ENCODE measurements at regions not wholly inside any gene's neighbourhood (a gene's known extent, or its start where the extent isn't known, plus 50 kb on each side); places are given as distances from the start of the nearest gene placed in this dataset.

DNA sequence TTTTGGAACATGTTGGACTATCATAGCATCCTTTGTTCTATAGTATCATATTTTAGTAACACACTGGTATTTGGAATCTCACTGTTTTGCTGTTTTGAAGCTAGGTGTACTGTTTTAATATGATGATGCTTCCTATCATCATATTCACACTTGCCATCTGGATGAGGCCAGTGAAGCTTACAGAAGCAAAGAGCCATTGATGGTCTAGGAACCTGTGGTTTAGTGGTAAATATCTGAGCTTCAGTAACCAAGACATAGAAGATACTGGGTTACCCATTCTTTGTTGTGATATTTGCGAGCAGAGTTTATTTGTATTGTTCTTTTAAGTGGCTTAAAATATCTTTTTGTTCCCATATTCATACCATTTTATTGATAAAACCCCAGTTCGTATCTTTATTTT is 304.1 kb downstream of the SATB1 start:
- WGBS, 2 donors: 90 to 91% methylated on average over 2 of the region's 2 CpGs
- Histone ChIP-seq H3K9me3 (ENCODE audit: control insufficient read depth in 2 of 2, insufficient read depth in 1 of 2, low read depth in 1 of 2, low read length in 1 of 2) (peaks cover 0 to 2% of the 10 kb centered on the region in 2 donors), H3K27ac (ENCODE audit: low read depth in 2 of 2, low read length in 1 of 2) (no peak overlapping the region), H3K27me3 (ENCODE audit: control insufficient read depth in 1 of 2, insufficient read depth in 2 of 2, low read length in 2 of 2) (no peaks in the 10 kb centered on the region), H3K36me3 (ENCODE audit: control insufficient read depth in 2 of 2, insufficient read depth in 2 of 2, low read length in 1 of 2) (no peaks in the 10 kb centered on the region), H3K4me3 (ENCODE audit: low read depth in 1 of 2, low read length in 2 of 2) (no peak overlapping the region), H3K4me1 (ENCODE audit: control insufficient read depth in 2 of 2, insufficient read depth in 2 of 2, low read length in 1 of 2) (no peaks in the 10 kb centered on the region)

DNA sequence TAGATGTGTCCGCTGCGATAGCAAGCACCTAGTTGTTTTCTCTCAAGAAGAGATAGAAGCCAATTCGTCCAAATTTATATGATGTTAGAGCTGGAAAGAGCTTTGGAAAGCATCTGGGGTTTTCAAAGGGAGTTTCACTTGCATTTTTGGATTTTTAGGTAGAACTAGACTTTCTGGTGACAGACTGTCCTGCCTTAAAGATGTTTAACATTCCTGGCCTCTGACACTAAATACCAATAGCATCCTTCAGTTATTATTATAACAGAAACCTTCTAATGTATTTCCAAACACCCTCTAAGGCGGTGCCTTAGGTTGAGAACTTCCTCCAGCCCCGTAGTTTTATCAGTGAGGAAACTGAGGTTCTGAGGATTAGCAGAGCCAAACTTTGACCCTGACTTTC is 305.3 kb downstream of the SATB1 start:
- H3K4me1 ChIP-seq (ENCODE audit: control insufficient read depth in 2 of 2, insufficient read depth in 2 of 2, low read length in 1 of 2): no peaks in the 10 kb centered on the region
- 81 to 83% methylated on average over 5 of the region's 5 CpGs for whole genome bisulfite sequencing, 2 donors
- H3K27ac ChIP-seq (ENCODE audit: low read depth in 2 of 2, low read length in 1 of 2): no peak overlapping the region
- peaks cover 0 to 2% of the 10 kb centered on the region in 2 donors for H3K9me3 ChIP-seq (ENCODE audit: control insufficient read depth in 2 of 2, insufficient read depth in 1 of 2, low read depth in 1 of 2, low read length in 1 of 2)
- H3K36me3 ChIP-seq (ENCODE audit: control insufficient read depth in 2 of 2, insufficient read depth in 2 of 2, low read length in 1 of 2): no peaks in the 10 kb centered on the region
- H3K27me3 ChIP-seq (ENCODE audit: control insufficient read depth in 1 of 2, insufficient read depth in 2 of 2, low read length in 2 of 2): no peaks in the 10 kb centered on the region
- H3K4me3 ChIP-seq (ENCODE audit: low read depth in 1 of 2, low read length in 2 of 2): no peak overlapping the region

DNA sequence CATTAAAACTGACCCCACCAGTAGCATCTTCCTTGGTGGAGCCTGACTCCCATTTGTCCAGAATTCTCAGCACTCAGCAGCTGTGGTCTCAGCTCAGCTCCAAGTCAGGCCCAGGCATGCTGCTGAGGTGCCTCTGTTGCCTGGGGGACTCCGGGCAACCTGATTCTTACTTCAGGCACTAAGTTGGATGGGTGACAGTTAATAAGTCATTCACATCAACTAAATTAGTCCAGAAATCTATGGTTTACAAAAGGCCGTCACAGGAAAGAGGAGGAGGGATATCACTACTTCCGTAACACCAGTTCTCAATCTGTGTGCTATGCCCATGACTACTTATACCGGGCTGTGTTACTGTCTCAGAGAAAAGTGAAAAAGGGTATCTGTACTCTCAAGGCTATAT is 310.2 kb downstream of the SATB1 start:
- Histone ChIP-seq H3K36me3 (ENCODE audit: control insufficient read depth in 2 of 2, insufficient read depth in 2 of 2, low read length in 1 of 2) (no peaks in the 10 kb centered on the region), H3K27ac (ENCODE audit: low read depth in 2 of 2, low read length in 1 of 2) (no peak overlapping the region), H3K9me3 (ENCODE audit: control insufficient read depth in 2 of 2, insufficient read depth in 1 of 2, low read depth in 1 of 2, low read length in 1 of 2) (no peaks in the 10 kb centered on the region), H3K27me3 (ENCODE audit: control insufficient read depth in 1 of 2, insufficient read depth in 2 of 2, low read length in 2 of 2) (no peaks in the 10 kb centered on the region), H3K4me3 (ENCODE audit: low read depth in 1 of 2, low read length in 2 of 2) (no peak overlapping the region), H3K4me1 (ENCODE audit: control insufficient read depth in 2 of 2, insufficient read depth in 2 of 2, low read length in 1 of 2) (no peaks in the 10 kb centered on the region)
- WGBS, 2 donors: 56 to 69% methylated on average over 4 of the region's 4 CpGs

DNA sequence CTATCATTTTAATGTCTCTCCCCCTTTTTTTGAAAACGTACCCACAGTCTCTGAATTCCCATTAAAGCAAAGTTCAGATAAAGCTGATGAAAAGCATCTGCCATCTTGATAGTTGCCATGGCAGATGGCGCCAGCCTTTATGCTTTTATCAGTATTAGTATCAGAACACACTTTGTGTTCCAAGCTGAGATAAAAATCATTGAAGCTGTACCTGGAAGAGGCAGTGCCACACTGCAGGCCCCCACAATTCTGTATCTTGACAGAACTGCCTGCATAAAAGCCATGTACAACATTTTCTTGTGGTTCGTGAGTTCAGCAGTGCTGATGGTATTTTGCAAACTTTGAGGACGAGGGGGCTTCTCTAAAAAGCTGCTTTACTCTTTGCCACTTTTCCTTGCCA is 311.7 kb downstream of the SATB1 start:
- Histone ChIP-seq H3K4me1 (ENCODE audit: control insufficient read depth in 2 of 2, insufficient read depth in 2 of 2, low read length in 1 of 2) (no peaks in the 10 kb centered on the region), H3K27me3 (ENCODE audit: control insufficient read depth in 1 of 2, insufficient read depth in 2 of 2, low read length in 2 of 2) (no peaks in the 10 kb centered on the region), H3K4me3 (ENCODE audit: low read depth in 1 of 2, low read length in 2 of 2) (no peak overlapping the region), H3K9me3 (ENCODE audit: control insufficient read depth in 2 of 2, insufficient read depth in 1 of 2, low read depth in 1 of 2, low read length in 1 of 2) (no peaks in the 10 kb centered on the region), H3K36me3 (ENCODE audit: control insufficient read depth in 2 of 2, insufficient read depth in 2 of 2, low read length in 1 of 2) (no peaks in the 10 kb centered on the region), H3K27ac (ENCODE audit: low read depth in 2 of 2, low read length in 1 of 2) (no peak overlapping the region)
- WGBS, 2 donors: 75 to 76% methylated on average over 4 of the region's 4 CpGs

DNA sequence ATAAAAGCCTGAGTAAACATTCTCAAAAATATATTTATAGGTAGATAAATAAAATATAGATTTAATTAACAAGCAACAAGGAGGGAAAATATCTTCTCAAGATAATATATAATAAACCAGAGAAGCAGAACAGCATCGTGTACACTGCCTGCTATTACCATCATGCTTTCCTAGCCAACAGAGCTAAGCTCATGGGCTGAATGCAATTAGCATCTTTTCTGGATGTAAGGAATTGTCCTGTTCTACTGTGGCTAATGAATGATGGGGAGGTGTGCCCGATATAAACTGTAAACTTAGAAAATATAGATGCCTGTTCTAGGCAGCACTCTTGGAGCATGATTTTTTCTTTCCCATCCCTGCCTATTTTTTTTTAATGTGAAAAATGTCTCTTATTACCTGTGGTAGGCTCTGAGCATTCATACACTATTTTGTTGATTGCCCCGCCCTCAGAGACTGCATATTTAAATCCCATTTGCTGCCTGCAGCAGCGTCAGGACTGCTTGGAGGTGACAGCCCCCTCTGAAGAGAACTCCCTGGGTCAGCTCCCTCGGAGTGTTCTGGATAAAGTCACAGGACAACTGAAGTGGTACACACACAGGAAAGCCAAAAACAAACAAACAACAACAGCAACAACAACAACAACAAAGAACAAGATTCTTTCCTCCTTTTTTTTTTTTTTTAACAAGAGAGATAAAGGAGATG is 312.3 kb downstream of the SATB1 start:
- Histone ChIP-seq H3K27me3 (ENCODE audit: control insufficient read depth in 1 of 2, insufficient read depth in 2 of 2, low read length in 2 of 2) (no peaks in the 10 kb centered on the region), H3K9me3 (ENCODE audit: control insufficient read depth in 2 of 2, insufficient read depth in 1 of 2, low read depth in 1 of 2, low read length in 1 of 2) (no peaks in the 10 kb centered on the region), H3K4me1 (ENCODE audit: control insufficient read depth in 2 of 2, insufficient read depth in 2 of 2, low read length in 1 of 2) (no peaks in the 10 kb centered on the region), H3K27ac (ENCODE audit: low read depth in 2 of 2, low read length in 1 of 2) (no peak overlapping the region), H3K36me3 (ENCODE audit: control insufficient read depth in 2 of 2, insufficient read depth in 2 of 2, low read length in 1 of 2) (no peaks in the 10 kb centered on the region), H3K4me3 (ENCODE audit: low read depth in 1 of 2, low read length in 2 of 2) (no peak overlapping the region)
- WGBS, 2 donors: 70 to 71% methylated on average over 5 of the region's 5 CpGs

DNA sequence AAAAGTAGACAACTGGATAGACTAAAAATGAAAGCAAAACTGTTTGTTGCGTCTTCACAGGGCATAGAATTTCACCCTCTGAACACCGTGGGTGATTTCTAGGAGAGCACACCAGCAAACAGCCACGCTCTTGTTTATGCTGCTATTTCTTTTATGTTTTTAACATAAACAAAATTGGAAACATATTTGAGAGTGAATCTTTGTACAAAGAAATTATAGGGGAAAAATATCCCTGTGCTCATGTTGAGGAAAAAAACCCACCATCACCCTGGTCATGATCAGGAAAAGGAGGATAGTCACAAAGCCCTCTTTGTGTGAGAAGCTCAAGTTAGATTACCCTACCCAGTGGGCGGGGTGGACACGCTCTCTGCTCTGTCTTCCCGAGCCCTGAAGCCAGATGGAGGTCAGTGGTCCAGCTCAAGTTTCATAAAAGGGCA is 313.3 kb downstream of the SATB1 start:
- Histone ChIP-seq H3K27me3 (ENCODE audit: control insufficient read depth in 1 of 2, insufficient read depth in 2 of 2, low read length in 2 of 2) (no peaks in the 10 kb centered on the region), H3K4me3 (ENCODE audit: low read depth in 1 of 2, low read length in 2 of 2) (no peak overlapping the region), H3K9me3 (ENCODE audit: control insufficient read depth in 2 of 2, insufficient read depth in 1 of 2, low read depth in 1 of 2, low read length in 1 of 2) (no peaks in the 10 kb centered on the region), H3K4me1 (ENCODE audit: control insufficient read depth in 2 of 2, insufficient read depth in 2 of 2, low read length in 1 of 2) (no peaks in the 10 kb centered on the region), H3K36me3 (ENCODE audit: control insufficient read depth in 2 of 2, insufficient read depth in 2 of 2, low read length in 1 of 2) (no peaks in the 10 kb centered on the region), H3K27ac (ENCODE audit: low read depth in 2 of 2, low read length in 1 of 2) (no peak overlapping the region)
- 19 to 24% methylated on average over 6 of the region's 6 CpGs for WGBS, 2 donors

DNA sequence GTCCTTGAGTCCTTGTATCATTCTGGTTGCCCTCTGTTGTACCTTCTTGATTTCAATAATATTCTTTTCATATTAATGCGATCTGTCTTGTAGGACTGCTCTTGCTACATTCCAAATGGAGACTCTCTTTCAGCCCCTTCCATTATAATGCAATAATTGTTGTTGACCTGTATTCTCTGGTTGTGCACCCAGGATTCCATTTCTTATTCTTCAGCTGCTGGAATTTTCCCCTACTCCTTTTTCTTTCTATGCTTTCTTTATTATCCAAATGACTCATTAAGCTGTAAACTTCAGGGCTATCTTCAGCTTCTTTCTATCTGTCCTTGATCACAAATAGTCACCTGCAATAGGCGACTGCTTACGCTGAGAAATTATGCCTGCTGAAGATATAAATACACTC is 321.5 kb downstream of the SATB1 start:
- H3K9me3 ChIP-seq (ENCODE audit: control insufficient read depth in 2 of 2, insufficient read depth in 1 of 2, low read depth in 1 of 2, low read length in 1 of 2): no peaks in the 10 kb centered on the region
- 90 to 96% methylated on average over 3 of the region's 3 CpGs for WGBS, 2 donors
- no peaks in the 10 kb centered on the region for H3K27me3 ChIP-seq (ENCODE audit: control insufficient read depth in 1 of 2, insufficient read depth in 2 of 2, low read length in 2 of 2)
- H3K27ac ChIP-seq (ENCODE audit: low read depth in 2 of 2, low read length in 1 of 2): no peak overlapping the region
- no peak overlapping the region for H3K4me3 ChIP-seq (ENCODE audit: low read depth in 1 of 2, low read length in 2 of 2)
- peaks cover 0 to 3% of the 10 kb centered on the region in 2 donors for H3K4me1 ChIP-seq (ENCODE audit: control insufficient read depth in 2 of 2, insufficient read depth in 2 of 2, low read length in 1 of 2)
- no peaks in the 10 kb centered on the region for H3K36me3 ChIP-seq (ENCODE audit: control insufficient read depth in 2 of 2, insufficient read depth in 2 of 2, low read length in 1 of 2)

DNA sequence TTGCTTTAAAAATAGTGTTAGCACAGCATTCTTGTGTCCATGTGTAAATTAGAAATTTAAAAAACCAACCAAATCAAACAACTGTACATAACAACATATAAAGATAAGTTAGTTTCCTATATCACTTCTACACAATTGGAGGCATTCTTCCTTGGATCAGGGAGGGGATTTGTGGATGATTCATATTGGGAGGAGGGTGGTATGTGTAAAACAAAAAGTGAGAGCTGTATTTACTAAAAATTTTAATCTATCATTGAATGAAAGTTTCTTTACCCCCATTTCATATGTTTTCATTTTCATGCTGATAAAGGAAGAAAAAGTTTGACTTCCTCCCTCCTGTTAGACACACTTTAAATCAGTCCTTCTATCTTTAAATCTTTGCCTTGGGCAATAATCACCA is 325.0 kb downstream of the SATB1 start:
- H3K4me1 ChIP-seq (ENCODE audit: control insufficient read depth in 2 of 2, insufficient read depth in 2 of 2, low read length in 1 of 2): peaks cover 0 to 3% of the 10 kb centered on the region in 2 donors
- H3K27ac ChIP-seq (ENCODE audit: low read depth in 2 of 2, low read length in 1 of 2): no peak overlapping the region
- H3K9me3 ChIP-seq (ENCODE audit: control insufficient read depth in 2 of 2, insufficient read depth in 1 of 2, low read depth in 1 of 2, low read length in 1 of 2): peaks cover 0 to 2% of the 10 kb centered on the region in 2 donors
- H3K4me3 ChIP-seq (ENCODE audit: low read depth in 1 of 2, low read length in 2 of 2): no peak overlapping the region
- H3K27me3 ChIP-seq (ENCODE audit: control insufficient read depth in 1 of 2, insufficient read depth in 2 of 2, low read length in 2 of 2): no peaks in the 10 kb centered on the region
- no peaks in the 10 kb centered on the region for H3K36me3 ChIP-seq (ENCODE audit: control insufficient read depth in 2 of 2, insufficient read depth in 2 of 2, low read length in 1 of 2)

DNA sequence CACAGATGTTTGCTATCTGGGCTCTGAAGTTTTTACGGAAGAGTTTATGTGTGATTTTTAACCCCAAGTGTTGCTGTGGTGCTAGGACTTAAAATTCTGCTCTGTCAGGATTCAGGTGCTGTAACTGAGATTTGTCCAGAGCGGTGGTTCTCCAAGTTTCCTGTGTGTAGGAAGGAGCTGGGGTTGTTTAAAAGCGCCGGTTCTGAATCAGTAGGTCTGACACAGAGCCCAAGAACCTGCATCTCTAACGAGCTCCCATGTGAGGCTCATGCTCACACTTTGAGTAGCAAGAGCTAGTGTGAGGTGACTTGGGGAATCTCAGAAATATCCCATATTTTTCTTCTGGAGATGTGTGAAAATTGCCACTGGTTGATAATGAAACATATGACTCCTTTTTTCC is 325.5 kb downstream of the SATB1 start:
- H3K9me3 ChIP-seq (ENCODE audit: control insufficient read depth in 2 of 2, insufficient read depth in 1 of 2, low read depth in 1 of 2, low read length in 1 of 2): peaks cover 0 to 2% of the 10 kb centered on the region in 2 donors
- H3K36me3 ChIP-seq (ENCODE audit: control insufficient read depth in 2 of 2, insufficient read depth in 2 of 2, low read length in 1 of 2): no peaks in the 10 kb centered on the region
- H3K4me3 ChIP-seq (ENCODE audit: low read depth in 1 of 2, low read length in 2 of 2): no peak overlapping the region
- no peaks in the 10 kb centered on the region for H3K27me3 ChIP-seq (ENCODE audit: control insufficient read depth in 1 of 2, insufficient read depth in 2 of 2, low read length in 2 of 2)
- peaks cover 0 to 3% of the 10 kb centered on the region in 2 donors for H3K4me1 ChIP-seq (ENCODE audit: control insufficient read depth in 2 of 2, insufficient read depth in 2 of 2, low read length in 1 of 2)
- no peak overlapping the region for H3K27ac ChIP-seq (ENCODE audit: low read depth in 2 of 2, low read length in 1 of 2)
- WGBS, 2 donors: 81 to 89% methylated on average over 5 of the region's 5 CpGs

DNA sequence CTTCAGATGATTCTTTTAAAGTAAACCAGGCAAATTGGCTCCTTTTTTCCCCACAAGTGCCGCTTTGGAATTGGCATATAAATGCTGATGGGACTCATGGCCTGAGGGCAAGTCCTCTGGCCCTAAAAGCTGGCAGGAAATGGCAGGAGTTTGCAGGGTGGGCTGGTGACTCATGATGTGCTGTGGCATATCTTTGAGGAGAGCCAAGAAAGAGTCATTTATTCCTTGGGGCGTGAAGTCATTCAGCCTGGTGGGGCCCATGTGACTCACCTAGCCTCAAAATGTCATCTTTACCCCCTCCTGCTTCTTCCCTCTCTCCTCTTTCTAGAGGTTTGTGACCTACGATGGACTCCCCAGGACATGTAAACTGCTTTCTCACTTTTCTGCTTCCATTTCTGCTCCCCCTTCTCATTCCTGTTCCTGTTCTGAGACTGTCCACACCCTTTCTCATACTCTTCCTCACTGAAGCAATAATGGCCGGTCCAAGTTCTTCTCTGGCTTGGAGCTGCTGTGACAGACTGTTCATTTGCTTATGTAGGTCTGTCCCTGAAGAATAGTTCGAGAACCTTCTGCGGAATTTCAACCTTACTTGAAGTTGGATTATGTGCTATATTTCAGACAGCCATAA is 326.1 kb downstream of the SATB1 start:
- WGBS, 2 donors: 65 to 75% methylated on average over 6 of the region's 6 CpGs
- Histone ChIP-seq H3K27ac (ENCODE audit: low read depth in 2 of 2, low read length in 1 of 2) (no peak overlapping the region), H3K4me3 (ENCODE audit: low read depth in 1 of 2, low read length in 2 of 2) (no peak overlapping the region), H3K4me1 (ENCODE audit: control insufficient read depth in 2 of 2, insufficient read depth in 2 of 2, low read length in 1 of 2) (peaks cover 0 to 3% of the 10 kb centered on the region in 2 donors), H3K36me3 (ENCODE audit: control insufficient read depth in 2 of 2, insufficient read depth in 2 of 2, low read length in 1 of 2) (no peaks in the 10 kb centered on the region), H3K27me3 (ENCODE audit: control insufficient read depth in 1 of 2, insufficient read depth in 2 of 2, low read length in 2 of 2) (no peaks in the 10 kb centered on the region), H3K9me3 (ENCODE audit: control insufficient read depth in 2 of 2, insufficient read depth in 1 of 2, low read depth in 1 of 2, low read length in 1 of 2) (peaks cover 0 to 2% of the 10 kb centered on the region in 2 donors)

All from esophagus (tissue), 2 donors.